CD14-positive monocyte (primary cell): ENCODE measurements at regions not wholly inside any gene's neighbourhood (a gene's known extent, or its start where the extent isn't known, plus 50 kb on each side); places are given as distances from the start of the nearest gene placed in this dataset.

Experiments used
- DNase-seq, 3 donors: peaks; one replicate each; pipeline ENCODE4 v3.0.0-alpha.2; 2011 to 2022
- H2AFZ ChIP-seq: 2 replicates; pipeline ENCODE4 v1.6.0; 2012; ENCODE audit warnings: mild to moderate bottlenecking, low read depth, low read length, inconsistent platforms; ENCODE audit not compliant: insufficient read depth, poor library complexity, severe bottlenecking
- H3K27ac ChIP-seq, 2 donors: 1 replicate in 1 of 2; 2 replicates in 1 of 2; pipeline ENCODE4 v1.5.1; 2012 to 2013; ENCODE audit warnings: low read length in 2 of 2, control low read depth in 1 of 2, inconsistent platforms in 1 of 2, low read depth in 1 of 2, mild to moderate bottlenecking in 1 of 2
- H3K27me3 ChIP-seq, 2 donors: one replicate each; pipeline versions ENCODE4 v1.6.0 to v1.6.1; 2011 to 2013; ENCODE audit warnings: low read length in 2 of 2; ENCODE audit not compliant: control insufficient read depth in 2 of 2, insufficient read depth in 2 of 2
- H3K36me3 ChIP-seq, 2 donors: replicated peaks in 1 of 2; 1 replicate in 1 of 2; 2 replicates in 1 of 2; pipeline versions ENCODE4 v1.5.1 to v1.6.1; 2012 to 2013; ENCODE audit warnings: low read length in 2 of 2, control low read depth in 1 of 2, inconsistent platforms in 1 of 2, mild to moderate bottlenecking in 1 of 2; ENCODE audit not compliant: insufficient read depth in 2 of 2, control insufficient read depth in 1 of 2
- H3K4me1 ChIP-seq, 2 donors: 1 replicate in 1 of 2; 2 replicates in 1 of 2; pipeline versions ENCODE4 v1.5.1 to v1.6.1; 2012 to 2013; ENCODE audit warnings: low read length in 2 of 2, control low read depth in 1 of 2, inconsistent platforms in 1 of 2, mild to moderate bottlenecking in 1 of 2, moderate library complexity in 1 of 2; ENCODE audit not compliant: insufficient read depth in 2 of 2, control insufficient read depth in 1 of 2
- H3K4me2 ChIP-seq: replicated peaks from 2 replicates; pipeline ENCODE3; 2012; ENCODE audit warnings: low read length, moderate library complexity, mild to moderate bottlenecking; ENCODE audit not compliant: poor library complexity, severe bottlenecking; ENCODE audit errors: extremely low read depth
- H3K4me3 ChIP-seq, 3 experiments: fragments of 200-600 bp in 1 of 3; sonication (generic) in 1 of 3; replicated peaks in 1 of 3; 1 replicate in 2 of 3; 2 replicates in 1 of 3; pipeline ENCODE4 v1.5.1; 2011 to 2013; ENCODE audit warnings: low read length in 3 of 3, mild to moderate bottlenecking in 3 of 3, control low read depth in 2 of 3, low read depth in 2 of 3, inconsistent platforms in 1 of 3, moderate library complexity in 1 of 3
- H3K79me2 ChIP-seq: 2 replicates; pipeline ENCODE4 v1.6.0; 2012; ENCODE audit warnings: mild to moderate bottlenecking, control low read depth, inconsistent platforms, low read length, moderate library complexity; ENCODE audit not compliant: insufficient read depth
- H3K9ac ChIP-seq: 2 replicates; pipeline ENCODE4 v1.6.0; 2017; ENCODE audit warnings: low read length, mild to moderate bottlenecking; ENCODE audit not compliant: insufficient read depth, poor library complexity, severe bottlenecking
- H3K9me3 ChIP-seq, 2 donors: replicated peaks in 1 of 2; 1 replicate in 1 of 2; 2 replicates in 1 of 2; pipeline versions ENCODE4 v1.5.1 to v1.6.1; 2012 to 2013; ENCODE audit warnings: low read length in 2 of 2, control low read depth in 1 of 2; ENCODE audit not compliant: control insufficient read depth in 1 of 2, insufficient read depth in 1 of 2
- H4K20me1 ChIP-seq: 2 replicates; pipeline ENCODE4 v1.6.0; 2012; ENCODE audit warnings: mild to moderate bottlenecking, low read length, control low read depth, moderate library complexity; ENCODE audit not compliant: insufficient read depth
- H3K27ac Mint-ChIP-seq, 7 donors: one replicate each; pipeline ENCODE4 v1.8.0; 2020; ENCODE audit warnings: mild to moderate bottlenecking in 7 of 7, mixed read lengths in 7 of 7, moderate library complexity in 6 of 7, inconsistent platforms in 2 of 7
- H3K27me3 Mint-ChIP-seq, 3 donors: one replicate each; pipeline ENCODE4 v1.8.0; 2021 to 2022; ENCODE audit warnings: low read depth in 3 of 3, mild to moderate bottlenecking in 3 of 3, mixed read lengths in 3 of 3, moderate library complexity in 3 of 3, inconsistent platforms in 1 of 3
- H3K36me3 Mint-ChIP-seq, 2 donors: one replicate each; pipeline ENCODE4 v1.8.0; 2020; ENCODE audit warnings: mixed read lengths in 2 of 2, inconsistent platforms in 1 of 2, mild to moderate bottlenecking in 1 of 2
- H3K4me1 Mint-ChIP-seq: one replicate; pipeline ENCODE4 v1.8.0; 2020; ENCODE audit warnings: mild to moderate bottlenecking, mixed read lengths
- H3K4me3 Mint-ChIP-seq, 2 donors: one replicate each; pipeline ENCODE4 v1.8.0; 2020; ENCODE audit warnings: mild to moderate bottlenecking in 2 of 2, mixed read lengths in 2 of 2, moderate library complexity in 1 of 2
- H3K9me3 Mint-ChIP-seq, 7 donors: one replicate each; pipeline ENCODE4 v1.8.0; 2020 to 2022; ENCODE audit warnings: mixed read lengths in 7 of 7, mild to moderate bottlenecking in 6 of 7, moderate library complexity in 6 of 7, inconsistent platforms in 2 of 7
- WGBS: methylation state at CpG from one replicate; pipeline ENCODE4 v1.1.5; 2013; ENCODE audit warnings: missing lambda C conversion rate; ENCODE audit not compliant: insufficient coverage; 5-methylcytosine and 5-hydroxymethylcytosine counted together
- intact Hi-C, 2 donors: fragments of 100-400 bp; cut with micrococcal nuclease; formaldehyde crosslinking; loops; one replicate each; pipeline versions ENCODE4 v1.15.0 to v1.15.1; 2023
- TF ChIP-seq, protein P1 (sequence below): fragments of 200-600 bp; IDR thresholded peaks from one replicate; pipeline ENCODE4 v1.8.0; 2022; ENCODE audit warnings: antibody characterized with exemption, mild to moderate bottlenecking

DNA sequence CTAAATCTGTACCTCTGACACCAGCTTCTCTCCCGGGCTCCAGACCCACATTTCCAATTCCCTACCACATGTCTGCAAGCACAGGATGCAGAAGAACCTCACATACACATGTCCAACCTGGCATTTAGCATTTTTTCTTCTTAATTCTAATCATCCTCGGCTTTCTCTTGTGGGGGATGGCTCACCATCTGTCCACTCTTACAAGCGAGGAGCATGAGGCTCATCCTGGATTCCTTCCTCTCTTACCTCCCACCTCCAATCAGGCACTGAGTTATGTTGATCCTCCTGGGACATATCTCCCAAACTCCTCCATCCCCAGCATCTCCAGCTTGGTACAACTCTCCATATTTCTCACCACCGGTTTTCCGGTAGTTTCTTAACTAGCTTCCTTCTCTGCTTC lies 149.8 kb upstream of the LARGE1 start:
- 84% methylated on average over 3 of the region's 5 CpGs for WGBS
- Histone ChIP-seq H2AFZ (no peak overlapping the region), H3K27ac (no peak overlapping the region), H3K4me3 (no peak overlapping the region), H3K36me3 (no peaks in the 10 kb centered on the region), H3K79me2 (no peaks in the 10 kb centered on the region), H3K9ac (no peak overlapping the region), H4K20me1 (no peaks in the 10 kb centered on the region), H3K4me2 (no peak overlapping the region), H3K9me3 (peaks cover 3 to 5% of the 10 kb centered on the region in 2 donors), H3K27me3 (no peaks in the 10 kb centered on the region), H3K4me1 (no peaks in the 10 kb centered on the region)
- no peak for DNase-seq
- no peak overlapping the region for H3K4me3 Mint-ChIP-seq
- no peaks in the 10 kb centered on the region for H3K4me1 Mint-ChIP-seq
- H3K27ac Mint-ChIP-seq, result no peak overlapping the region
- intact Hi-C loops, result no loop called here
- TF ChIP-seq, protein P1, sequence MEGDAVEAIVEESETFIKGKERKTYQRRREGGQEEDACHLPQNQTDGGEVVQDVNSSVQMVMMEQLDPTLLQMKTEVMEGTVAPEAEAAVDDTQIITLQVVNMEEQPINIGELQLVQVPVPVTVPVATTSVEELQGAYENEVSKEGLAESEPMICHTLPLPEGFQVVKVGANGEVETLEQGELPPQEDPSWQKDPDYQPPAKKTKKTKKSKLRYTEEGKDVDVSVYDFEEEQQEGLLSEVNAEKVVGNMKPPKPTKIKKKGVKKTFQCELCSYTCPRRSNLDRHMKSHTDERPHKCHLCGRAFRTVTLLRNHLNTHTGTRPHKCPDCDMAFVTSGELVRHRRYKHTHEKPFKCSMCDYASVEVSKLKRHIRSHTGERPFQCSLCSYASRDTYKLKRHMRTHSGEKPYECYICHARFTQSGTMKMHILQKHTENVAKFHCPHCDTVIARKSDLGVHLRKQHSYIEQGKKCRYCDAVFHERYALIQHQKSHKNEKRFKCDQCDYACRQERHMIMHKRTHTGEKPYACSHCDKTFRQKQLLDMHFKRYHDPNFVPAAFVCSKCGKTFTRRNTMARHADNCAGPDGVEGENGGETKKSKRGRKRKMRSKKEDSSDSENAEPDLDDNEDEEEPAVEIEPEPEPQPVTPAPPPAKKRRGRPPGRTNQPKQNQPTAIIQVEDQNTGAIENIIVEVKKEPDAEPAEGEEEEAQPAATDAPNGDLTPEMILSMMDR, result no peak
- H3K27me3 Mint-ChIP-seq, result no peaks in the 10 kb centered on the region
- H3K36me3 Mint-ChIP-seq, result no peaks in the 10 kb centered on the region
- peaks cover 0 to 19% (median 5%) of the 10 kb centered on the region in 7 donors for H3K9me3 Mint-ChIP-seq

DNA sequence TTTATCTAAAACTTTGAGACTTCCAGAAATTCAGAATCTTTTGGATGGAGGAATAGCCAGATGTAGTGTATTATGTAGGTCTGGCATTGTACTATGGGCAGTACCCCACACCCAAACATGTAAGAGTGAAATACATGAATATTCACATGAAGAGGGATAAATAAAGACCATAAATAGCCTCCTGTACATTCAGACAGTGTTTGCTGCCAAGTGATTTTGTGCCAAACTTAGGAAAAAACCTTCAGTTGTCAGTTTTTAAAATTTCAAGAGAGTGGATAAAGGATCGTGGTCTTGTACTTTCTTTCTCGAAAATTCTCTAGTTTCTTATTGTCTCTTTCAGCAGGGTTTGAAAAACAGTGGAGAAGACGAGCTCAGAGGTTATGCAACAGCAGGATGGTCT lies 150.3 kb upstream of the LARGE1 start:
- Mint-ChIP-seq H3K9me3 (peaks cover 0 to 19% (median 5%) of the 10 kb centered on the region in 7 donors), H3K4me1 (no peaks in the 10 kb centered on the region), H3K27ac (no peak overlapping the region), H3K27me3 (no peaks in the 10 kb centered on the region), H3K4me3 (no peak overlapping the region), H3K36me3 (no peaks in the 10 kb centered on the region)
- H3K36me3 ChIP-seq, result no peaks in the 10 kb centered on the region
- no peaks in the 10 kb centered on the region for H4K20me1 ChIP-seq
- no peaks in the 10 kb centered on the region for H3K79me2 ChIP-seq
- H2AFZ ChIP-seq, result no peak overlapping the region
- TF ChIP-seq, protein P1, result no peak
- intact Hi-C loops, result no loop called here
- H3K4me1 ChIP-seq, result no peaks in the 10 kb centered on the region
- H3K4me3 ChIP-seq, result no peak overlapping the region
- no peak for DNase-seq
- no peaks in the 10 kb centered on the region for H3K27me3 ChIP-seq
- 100% methylated on average over 1 of the region's 3 CpGs for WGBS
- no peak overlapping the region for H3K9ac ChIP-seq
- H3K27ac ChIP-seq, result no peak overlapping the region
- H3K9me3 ChIP-seq, result peaks cover 5 to 6% of the 10 kb centered on the region in 2 donors
- no peak overlapping the region for H3K4me2 ChIP-seq
